HL-60 (cell line): ENCODE measurements at regions not wholly inside any gene's neighbourhood (a gene's known extent, or its start where the extent isn't known, plus 50 kb on each side); places are given as distances from the start of the nearest gene placed in this dataset.

Experiments
- GABPA ChIP-seq: IDR thresholded peaks from 2 replicates; pipeline ENCODE4 v1.6.1; 2012; ENCODE audit warnings: low read depth
- POLR2AphosphoS5 ChIP-seq: IDR thresholded peaks from 2 replicates; pipeline ENCODE4 v1.6.1; 2012; ENCODE audit warnings: low read depth
- SPI1 ChIP-seq: IDR thresholded peaks from 2 replicates; pipeline ENCODE4 v1.6.1; 2012; ENCODE audit warnings: low read depth, mild to moderate bottlenecking, borderline replicate concordance
- TF ChIP-seq, protein P1 (sequence below): IDR thresholded peaks from one replicate; pipeline ENCODE4 v1.5.1; 2011; ENCODE audit warnings: low read length, control low read depth, inconsistent platforms; ENCODE audit not compliant: insufficient read depth
- TF ChIP-seq, protein P2 (sequence below): IDR thresholded peaks from 2 replicates; pipeline ENCODE4 v1.6.1; 2012; ENCODE audit warnings: low read depth; ENCODE audit not compliant: insufficient replicate concordance

DNA sequence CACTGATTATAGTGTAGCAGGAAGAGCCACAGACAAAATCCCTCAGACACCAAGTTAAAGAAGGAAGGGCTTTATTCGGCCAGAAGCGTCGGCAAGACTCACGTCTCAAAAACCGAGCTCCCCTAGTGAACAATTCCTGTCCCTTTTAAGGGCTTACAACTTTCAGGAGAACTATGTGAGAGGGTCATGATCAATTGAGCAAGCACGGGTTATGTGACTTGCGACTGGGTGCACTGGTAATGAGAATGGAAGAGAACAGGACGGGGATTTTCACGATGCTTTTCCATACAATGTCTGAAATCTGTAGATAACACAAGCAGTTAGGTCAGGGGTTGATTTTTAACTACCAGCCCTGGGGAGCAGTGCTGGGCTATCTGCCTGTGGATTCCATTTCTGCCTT lies 116.7 kb downstream of the MFAP3L start:
- TF ChIP-seq, protein P1, sequence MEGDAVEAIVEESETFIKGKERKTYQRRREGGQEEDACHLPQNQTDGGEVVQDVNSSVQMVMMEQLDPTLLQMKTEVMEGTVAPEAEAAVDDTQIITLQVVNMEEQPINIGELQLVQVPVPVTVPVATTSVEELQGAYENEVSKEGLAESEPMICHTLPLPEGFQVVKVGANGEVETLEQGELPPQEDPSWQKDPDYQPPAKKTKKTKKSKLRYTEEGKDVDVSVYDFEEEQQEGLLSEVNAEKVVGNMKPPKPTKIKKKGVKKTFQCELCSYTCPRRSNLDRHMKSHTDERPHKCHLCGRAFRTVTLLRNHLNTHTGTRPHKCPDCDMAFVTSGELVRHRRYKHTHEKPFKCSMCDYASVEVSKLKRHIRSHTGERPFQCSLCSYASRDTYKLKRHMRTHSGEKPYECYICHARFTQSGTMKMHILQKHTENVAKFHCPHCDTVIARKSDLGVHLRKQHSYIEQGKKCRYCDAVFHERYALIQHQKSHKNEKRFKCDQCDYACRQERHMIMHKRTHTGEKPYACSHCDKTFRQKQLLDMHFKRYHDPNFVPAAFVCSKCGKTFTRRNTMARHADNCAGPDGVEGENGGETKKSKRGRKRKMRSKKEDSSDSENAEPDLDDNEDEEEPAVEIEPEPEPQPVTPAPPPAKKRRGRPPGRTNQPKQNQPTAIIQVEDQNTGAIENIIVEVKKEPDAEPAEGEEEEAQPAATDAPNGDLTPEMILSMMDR: no peak
- TF ChIP-seq POLR2AphosphoS5 (no peak), SPI1 (no peak), GABPA (no peak)
- TF ChIP-seq, protein P2, sequence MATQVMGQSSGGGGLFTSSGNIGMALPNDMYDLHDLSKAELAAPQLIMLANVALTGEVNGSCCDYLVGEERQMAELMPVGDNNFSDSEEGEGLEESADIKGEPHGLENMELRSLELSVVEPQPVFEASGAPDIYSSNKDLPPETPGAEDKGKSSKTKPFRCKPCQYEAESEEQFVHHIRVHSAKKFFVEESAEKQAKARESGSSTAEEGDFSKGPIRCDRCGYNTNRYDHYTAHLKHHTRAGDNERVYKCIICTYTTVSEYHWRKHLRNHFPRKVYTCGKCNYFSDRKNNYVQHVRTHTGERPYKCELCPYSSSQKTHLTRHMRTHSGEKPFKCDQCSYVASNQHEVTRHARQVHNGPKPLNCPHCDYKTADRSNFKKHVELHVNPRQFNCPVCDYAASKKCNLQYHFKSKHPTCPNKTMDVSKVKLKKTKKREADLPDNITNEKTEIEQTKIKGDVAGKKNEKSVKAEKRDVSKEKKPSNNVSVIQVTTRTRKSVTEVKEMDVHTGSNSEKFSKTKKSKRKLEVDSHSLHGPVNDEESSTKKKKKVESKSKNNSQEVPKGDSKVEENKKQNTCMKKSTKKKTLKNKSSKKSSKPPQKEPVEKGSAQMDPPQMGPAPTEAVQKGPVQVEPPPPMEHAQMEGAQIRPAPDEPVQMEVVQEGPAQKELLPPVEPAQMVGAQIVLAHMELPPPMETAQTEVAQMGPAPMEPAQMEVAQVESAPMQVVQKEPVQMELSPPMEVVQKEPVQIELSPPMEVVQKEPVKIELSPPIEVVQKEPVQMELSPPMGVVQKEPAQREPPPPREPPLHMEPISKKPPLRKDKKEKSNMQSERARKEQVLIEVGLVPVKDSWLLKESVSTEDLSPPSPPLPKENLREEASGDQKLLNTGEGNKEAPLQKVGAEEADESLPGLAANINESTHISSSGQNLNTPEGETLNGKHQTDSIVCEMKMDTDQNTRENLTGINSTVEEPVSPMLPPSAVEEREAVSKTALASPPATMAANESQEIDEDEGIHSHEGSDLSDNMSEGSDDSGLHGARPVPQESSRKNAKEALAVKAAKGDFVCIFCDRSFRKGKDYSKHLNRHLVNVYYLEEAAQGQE: no peak
